ENCODE measurements at regions not wholly inside any gene's neighbourhood (a gene's known extent, or its start where the extent isn't known, plus 50 kb on each side); places are given as distances from the start of the nearest gene placed in this dataset.

DNA sequence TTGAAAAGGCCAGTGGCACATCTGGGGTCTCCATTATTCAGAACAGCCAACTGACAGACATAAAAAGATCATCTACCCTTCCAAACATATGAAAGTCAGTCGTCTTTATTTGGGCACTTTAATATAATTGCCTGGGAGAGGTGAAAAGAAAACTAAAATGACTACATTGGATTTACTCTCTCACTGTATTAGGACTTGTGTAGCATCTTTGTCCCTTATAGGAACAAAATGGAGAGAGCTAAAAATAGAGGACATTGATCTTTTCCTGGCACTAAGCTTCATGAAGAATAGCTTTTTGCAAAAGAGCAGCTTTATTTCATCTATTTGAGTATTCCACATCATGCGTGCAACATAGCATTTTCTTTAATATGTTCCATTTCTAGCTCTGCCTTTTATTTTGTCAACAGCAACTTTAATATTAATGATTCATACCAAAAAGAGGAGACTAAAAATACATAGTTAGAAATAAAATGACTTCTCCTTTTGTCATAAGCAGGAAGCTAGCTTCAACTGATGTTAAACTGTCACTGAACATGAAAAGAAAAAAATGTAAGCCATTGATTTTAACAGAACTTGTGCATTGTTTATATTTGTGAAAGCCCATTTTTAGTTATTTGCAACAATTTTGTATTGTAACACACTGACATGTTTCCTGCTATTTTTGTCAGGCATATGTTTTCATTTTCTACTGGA is 254.6 kb downstream of the SEC23A start:
- TF ChIP-seq POLR2A (IDR thresholded peaks at IDR 0.05; ENCODE audit: low read depth, low read length) = no peak
- FAIRE-seq (no peak), DNase-seq (ENCODE audit: insufficient read length, low spot score) (no peak)

DNA sequence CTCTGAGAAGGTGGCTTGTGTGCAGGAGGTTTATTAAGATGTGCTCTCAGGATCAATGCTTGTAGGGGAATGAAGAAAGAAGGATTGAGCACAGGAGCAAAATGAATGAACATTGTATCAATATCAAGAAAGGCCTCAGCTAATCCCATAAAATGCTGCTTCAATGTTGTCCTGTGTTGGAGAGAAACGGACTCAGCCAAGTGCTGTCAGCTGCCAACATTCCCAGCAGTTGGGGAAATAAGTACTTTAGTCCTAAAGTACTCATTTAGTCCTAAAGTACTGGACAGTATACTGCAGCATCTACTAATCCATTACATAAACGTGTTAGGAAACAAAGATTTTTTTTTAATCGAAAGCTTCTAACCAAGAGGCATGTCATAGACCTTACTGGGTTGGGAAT is 255.9 kb downstream of the SEC23A start:
- FAIRE-seq (no peak), DNase-seq (ENCODE audit: insufficient read length, low spot score) (no peak)
- TF ChIP-seq POLR2A (IDR thresholded peaks at IDR 0.05; ENCODE audit: low read depth, low read length) = no peak

DNA sequence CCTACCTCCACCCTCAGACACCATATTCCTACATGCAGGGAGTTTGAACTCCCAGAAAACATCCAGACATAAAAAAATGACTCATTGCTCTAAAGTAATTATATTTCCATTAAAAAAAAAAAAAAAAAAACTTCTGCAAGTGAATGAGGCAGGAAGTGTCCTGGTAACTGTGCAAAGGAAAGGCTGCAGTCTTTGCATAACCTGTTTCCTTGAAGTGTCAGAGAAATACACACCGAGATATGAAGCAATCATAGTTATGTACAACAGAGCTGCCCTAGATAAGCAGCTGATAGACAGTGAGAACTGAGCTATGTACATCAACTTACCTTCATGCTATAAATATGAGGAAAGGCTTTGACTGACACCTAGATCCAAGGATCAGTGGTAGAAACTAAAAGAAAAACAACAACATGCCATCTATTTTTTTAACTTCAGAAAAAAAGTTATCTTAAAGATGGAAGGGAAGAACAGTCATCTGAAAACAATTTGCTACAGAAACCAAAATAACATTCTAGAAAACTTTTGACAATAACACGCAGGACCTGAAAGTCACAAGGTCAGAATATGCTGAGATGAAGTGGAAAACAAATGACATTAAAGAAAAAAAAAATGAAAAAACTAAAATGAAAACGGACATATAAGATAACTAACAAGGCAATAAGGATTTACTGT is 263.2 kb downstream of the SEC23A start:
- DNase-seq (ENCODE audit: insufficient read length, low spot score) (no peak), FAIRE-seq (no peak)
- TF ChIP-seq POLR2A (IDR thresholded peaks at IDR 0.05; ENCODE audit: low read depth, low read length) = no peak

DNA sequence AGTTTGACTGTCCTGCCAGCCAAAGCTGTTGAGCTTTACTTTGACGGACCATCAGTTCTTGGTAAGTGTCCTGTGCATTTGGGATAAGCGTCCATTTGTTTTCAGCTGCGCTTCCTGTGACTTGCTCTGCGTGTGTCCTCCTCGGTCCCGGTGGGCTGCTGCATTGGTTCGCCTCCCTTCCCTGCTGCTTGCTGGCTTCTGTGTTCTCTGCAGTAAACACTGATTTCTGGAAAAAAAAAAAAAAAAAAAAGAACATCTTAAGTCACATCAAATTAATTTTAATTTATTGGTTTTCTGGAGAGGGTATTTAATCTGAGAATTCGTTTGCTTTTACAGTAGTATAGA is 264.1 kb downstream of the SEC23A start:
- FAIRE-seq (no peak), DNase-seq (ENCODE audit: insufficient read length, low spot score) (no peak)
- no peak for TF ChIP-seq POLR2A (IDR thresholded peaks at IDR 0.05; ENCODE audit: low read depth, low read length)

- DNase-seq (ENCODE audit: insufficient read length, low spot score) (no peak), FAIRE-seq (no peak)
- no peak for TF ChIP-seq POLR2A (IDR thresholded peaks at IDR 0.05; ENCODE audit: low read depth, low read length)
Observed at GRCh38 chr14:38838049-38838978, 264.7 kb downstream of the SEC23A start.

- no peak for TF ChIP-seq POLR2A (IDR thresholded peaks at IDR 0.05; ENCODE audit: low read depth, low read length)
- no peak for DNase-seq (ENCODE audit: insufficient read length, low spot score)
Observed at GRCh38 chr14:38837343-38838048, 265.5 kb downstream of the SEC23A start.

DNA sequence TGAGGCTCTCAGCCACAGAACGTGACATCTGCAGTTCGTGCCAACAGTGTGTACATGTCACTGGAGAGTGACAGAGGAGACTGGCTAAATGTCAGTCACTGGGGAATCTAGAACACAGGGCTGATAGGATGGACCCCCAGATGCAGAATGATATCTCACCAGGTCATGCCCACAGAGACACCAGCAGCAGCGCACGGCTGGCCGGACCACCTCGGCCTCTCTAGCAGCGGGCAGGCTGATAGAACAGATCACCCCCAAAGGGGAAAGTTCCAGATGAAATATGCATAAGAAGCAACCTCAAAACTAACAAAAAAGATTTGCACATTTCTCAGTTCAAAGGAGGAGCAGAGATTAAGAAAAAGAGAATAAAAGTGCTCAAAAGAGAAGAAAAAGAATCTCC is 266.5 kb downstream of the SEC23A start:
- TF ChIP-seq POLR2A (IDR thresholded peaks at IDR 0.05; ENCODE audit: low read depth, low read length) = no peak
- DNase-seq (ENCODE audit: insufficient read length, low spot score) (no peak), FAIRE-seq (no peak)

More at GRCh38 chr14:38837343-38838048, 265.5 kb downstream of the SEC23A start:
- FAIRE-seq = no peak

- DNase-seq (ENCODE audit: insufficient read length, low spot score) (no peak), FAIRE-seq (no peak)
- TF ChIP-seq POLR2A (IDR thresholded peaks at IDR 0.05; ENCODE audit: low read depth, low read length) = no peak
Observed at GRCh38 chr14:38835874-38836273, 267.2 kb downstream of the SEC23A start.

DNA sequence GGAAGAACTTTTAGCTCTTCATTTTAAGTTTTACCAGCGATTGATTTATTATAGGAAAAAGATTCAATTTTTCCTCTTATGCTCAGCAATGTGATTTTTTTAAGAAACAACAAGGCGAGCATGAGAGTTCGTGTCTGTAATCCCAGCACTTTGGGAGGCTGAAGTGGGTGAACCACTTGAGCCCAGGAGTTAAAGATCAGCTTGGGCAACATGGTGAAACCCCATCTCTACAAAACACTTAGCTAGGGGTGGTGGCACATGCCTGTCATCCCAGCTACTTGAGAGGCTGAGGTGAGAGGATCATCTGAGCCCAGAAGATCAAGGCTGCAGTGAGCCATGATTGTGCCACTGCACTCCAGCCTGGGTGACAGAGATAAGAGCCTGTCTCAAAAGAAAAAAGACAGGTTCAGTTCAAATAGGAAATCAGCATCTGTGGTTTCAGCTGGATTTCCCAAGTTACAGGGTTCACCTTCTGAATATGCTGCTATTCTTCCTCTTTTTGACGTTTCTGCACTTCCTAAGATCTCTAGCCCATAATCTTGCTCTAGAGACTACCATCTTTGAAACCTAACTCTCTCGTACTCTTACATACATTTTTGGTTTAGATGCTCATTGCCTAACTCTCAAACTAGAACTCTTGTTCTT is 274.7 kb downstream of the SEC23A start:
- no peak for TF ChIP-seq POLR2A (IDR thresholded peaks at IDR 0.05; ENCODE audit: low read depth, low read length)
- no peak for DNase-seq (ENCODE audit: insufficient read length, low spot score)
- no peak for FAIRE-seq

DNA sequence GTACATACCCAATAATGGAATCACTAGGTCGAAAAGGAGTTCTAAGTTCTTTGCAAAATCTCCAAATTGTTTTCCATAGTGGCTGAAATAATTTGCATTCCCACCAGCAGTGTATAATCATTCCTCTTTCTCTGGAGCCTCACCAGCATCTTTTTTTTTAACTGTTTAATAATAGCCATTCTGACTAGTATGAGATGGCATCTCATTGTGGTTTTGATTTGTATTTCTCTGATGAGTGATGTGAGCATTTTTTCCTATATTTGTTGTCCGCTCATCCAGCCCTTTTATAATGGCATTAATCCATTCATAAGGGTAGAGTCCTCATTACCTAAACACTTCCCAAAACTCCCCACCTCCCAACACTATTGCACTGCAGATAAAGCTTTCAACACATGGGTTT is 278.3 kb downstream of the SEC23A start:
- TF ChIP-seq POLR2A (IDR thresholded peaks at IDR 0.05; ENCODE audit: low read depth, low read length) = no peak
- DNase-seq (ENCODE audit: insufficient read length, low spot score) (no peak), FAIRE-seq (no peak)

DNA sequence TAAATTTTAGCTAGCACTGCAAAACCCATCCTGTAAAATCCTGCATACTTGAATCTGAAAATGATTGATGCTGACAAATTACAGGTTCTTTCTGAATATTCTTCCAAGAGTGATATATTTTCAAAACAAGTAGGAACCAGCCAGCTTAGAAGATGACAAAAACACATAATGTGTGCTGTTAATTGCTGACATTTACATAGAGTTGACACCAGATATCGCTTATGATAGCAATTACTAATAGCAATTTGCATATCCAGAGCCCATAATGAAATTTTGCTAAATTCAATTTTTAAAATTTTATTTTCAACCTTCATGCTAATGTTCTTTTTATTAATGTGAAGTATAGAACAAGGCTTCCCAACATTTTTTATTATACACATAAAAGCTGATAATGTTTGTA is 284.5 kb downstream of the SEC23A start:
- FAIRE-seq (no peak), DNase-seq (ENCODE audit: insufficient read length, low spot score) (no peak)
- TF ChIP-seq POLR2A (IDR thresholded peaks at IDR 0.05; ENCODE audit: low read depth, low read length) = no peak

GRCh38 chr14:38808734-38809455 is 294.1 kb downstream of the SEC23A start:
- DNase-seq (ENCODE audit: insufficient read length, low spot score) (no peak), FAIRE-seq (no peak)
- TF ChIP-seq POLR2A (IDR thresholded peaks at IDR 0.05; ENCODE audit: low read depth, low read length) = no peak

- DNase-seq (ENCODE audit: insufficient read length, low spot score) (no peak), FAIRE-seq (no peak)
- TF ChIP-seq POLR2A (IDR thresholded peaks at IDR 0.05; ENCODE audit: low read depth, low read length) = no peak
Observed at GRCh38 chr14:38799671-38800070, 303.4 kb downstream of the SEC23A start.
